ENCODE measurements at regions not wholly inside any gene's neighbourhood (a gene's known extent, or its start where the extent isn't known, plus 50 kb on each side); places are given as distances from the start of the nearest gene placed in this dataset.

GRCh38 chr5:154112255-154112654 lies 73.5 kb downstream of the MFAP3 start:
- TF ChIP-seq CTCF (IDR thresholded peaks at IDR 0.05) = no peak
- no peak for TF ChIP-seq USF2 (CRISPR knock-in tag; IDR thresholded peaks at IDR 0.05)
- TF ChIP-seq MAX (CRISPR knock-in tag; IDR thresholded peaks at IDR 0.05) = no peak
- TF ChIP-seq NR1H2 (CRISPR knock-in tag; IDR thresholded peaks at IDR 0.05) = no peak
- TF ChIP-seq TEAD4 (CRISPR knock-in tag; IDR thresholded peaks at IDR 0.05) = no peak
- no peak for TF ChIP-seq E2F5 (CRISPR knock-in tag; IDR thresholded peaks at IDR 0.05)
- no peak for TF ChIP-seq ATF3 (CRISPR knock-in tag; conservative IDR thresholded peaks at IDR 0.05)
- TF ChIP-seq ETV6 (CRISPR knock-in tag; IDR thresholded peaks at IDR 0.05) = no peak
- TF ChIP-seq KAT7 (CRISPR knock-in tag; IDR thresholded peaks at IDR 0.05; ENCODE audit: borderline replicate concordance) = no peak
- TF ChIP-seq ZNF281 (CRISPR knock-in tag; IDR thresholded peaks at IDR 0.05) = no peak
